GM12878 (cell line): ENCODE measurements at regions not wholly inside any gene's neighbourhood (a gene's known extent, or its start where the extent isn't known, plus 50 kb on each side); places are given as distances from the start of the nearest gene placed in this dataset.

Experiments used
- ATAC-seq: fragments of 200-7000 bp; cut with Tn5 transposase; 3 replicates; pipeline ENCODE4 v1.9.1; 2020; ENCODE audit warnings: mild to moderate bottlenecking, moderate library complexity
- BruUV-seq: library from RNA; stranded (reverse); fragments of 400-500 nt; replicated peaks from 2 replicates; lab custom pipeline; 2021; lab: Mats Ljungman, UMichigan
- CTCF ChIA-PET: fragments of 300-600 bp; sonication (Branson Sonifier 250); formaldehyde crosslinking; extraction: SDS; loops from one replicate; lab custom pipeline; 2021; ENCODE audit warnings: inconsistent platforms; lab: Yijun Ruan, JAX
- POLR2A ChIA-PET: fragments of 350-600 bp; formaldehyde crosslinking; extraction: SDS; loops from one replicate; lab custom pipeline; 2021; ENCODE audit warnings: inconsistent platforms; lab: Charles Lee
- RAD21 ChIA-PET: fragments of 300-600 bp; sonication (Branson Sonifier 250); formaldehyde crosslinking; loops from one replicate; lab custom pipeline; 2023; ENCODE audit warnings: antibody characterized with exemption; ENCODE audit not compliant: unreplicated experiment; lab: Charles Lee
- SMC1A ChIA-PET: fragments of 300-600 bp; sonication (Branson Sonifier 250); formaldehyde crosslinking; loops from one replicate; lab custom pipeline; 2023; ENCODE audit not compliant: unreplicated experiment, uncharacterized antibody; lab: Charles Lee
- DNase-seq: peaks from one replicate; pipeline ENCODE4 v3.0.0-alpha.2; 2011; ENCODE audit warnings: low read depth, low spot score
- FAIRE-seq: peaks from 3 replicates; lab custom pipeline; 2011; peaks lifted over from hg19 to GRCh38; lab: Jason Lieb, UNC
- H2AFZ ChIP-seq: 2 replicates; pipeline ENCODE4 v1.6.0; 2011; ENCODE audit warnings: low read depth, low read length, control low read depth; ENCODE audit not compliant: control insufficient read depth
- H3K27ac ChIP-seq: 2 replicates; pipeline ENCODE4 v1.5.1; 2011; ENCODE audit warnings: control low read depth; ENCODE audit not compliant: control insufficient read depth, insufficient read depth
- H3K27me3 ChIP-seq, 2 experiments: replicated peaks in 1 of 2; 2 replicates each; pipeline versions ENCODE4 v1.6.0 to v1.6.1; 2011; ENCODE audit warnings: low read length in 1 of 2; ENCODE audit not compliant: control insufficient read depth in 2 of 2, insufficient read depth in 2 of 2
- H3K36me3 ChIP-seq, 2 experiments: 2 replicates each; pipeline ENCODE4 v1.5.1; 2011; ENCODE audit warnings: low read length in 1 of 2; ENCODE audit not compliant: control insufficient read depth in 2 of 2, insufficient read depth in 2 of 2
- H3K4me1 ChIP-seq: 2 replicates; pipeline ENCODE4 v1.6.1; 2011; ENCODE audit warnings: mild to moderate bottlenecking, low read length, moderate library complexity, mixed read lengths; ENCODE audit not compliant: control insufficient read depth, insufficient read depth
- H3K4me2 ChIP-seq: 2 replicates; pipeline ENCODE4 v1.6.0; 2011; ENCODE audit warnings: control low read depth; ENCODE audit not compliant: control insufficient read depth, insufficient read depth
- H3K4me3 ChIP-seq: fragments of 200-600 bp; sonication (generic); 2 replicates; pipeline ENCODE4 v1.5.1; 2016
- H3K79me2 ChIP-seq: 2 replicates; pipeline ENCODE4 v1.6.0; 2011; ENCODE audit warnings: low read length; ENCODE audit not compliant: control insufficient read depth, insufficient read depth
- H3K9ac ChIP-seq: 2 replicates; pipeline ENCODE4 v1.8.0; 2011; ENCODE audit warnings: low read length, control low read depth, mixed read lengths; ENCODE audit not compliant: control insufficient read depth, insufficient read depth
- H3K9me3 ChIP-seq: replicated peaks from 3 replicates; pipeline ENCODE4 v1.5.1; 2011; ENCODE audit warnings: mild to moderate bottlenecking, low read length; ENCODE audit not compliant: control insufficient read depth, insufficient read depth
- H4K20me1 ChIP-seq: 2 replicates; pipeline ENCODE4 v1.6.0; 2011; ENCODE audit not compliant: control insufficient read depth, insufficient read depth
- BHLHE40 ChIP-seq, 2 experiments: fragments of 450-650 bp in 1 of 2; IDR thresholded peaks; 2 replicates each; pipeline ENCODE4 v1.6.1; 2011 to 2017; ENCODE audit warnings: low read depth in 2 of 2, borderline replicate concordance in 1 of 2, improper control_type of control experiment in 1 of 2, low read length in 1 of 2, mild to moderate bottlenecking in 1 of 2
- WGBS: methylation state at CpG from one replicate; pipeline ENCODE4 v1.1.6; 2016; ENCODE audit warnings: low lambda C conversion rate; ENCODE audit not compliant: insufficient replicate concordance, insufficient coverage; ENCODE audit errors: missing lambda C conversion rate; 5-methylcytosine and 5-hydroxymethylcytosine counted together
- in situ Hi-C: fragments of 300-500 bp; cut with MboI; formaldehyde crosslinking; loops from 9 replicates; pipeline ENCODE4 v1.14.3; 2018; ENCODE audit warnings: mixed read lengths
- intact Hi-C: fragments of 100-400 bp; cut with micrococcal nuclease; formaldehyde crosslinking; loops from one replicate; pipeline ENCODE4 v1.14.2; 2022; ENCODE audit not compliant: unreplicated experiment
- TF ChIP-seq, protein P1 (sequence below): IDR thresholded peaks from 2 replicates; pipeline ENCODE4 v1.6.1; 2012; ENCODE audit warnings: improper control_type of control experiment, low read depth, low read length; ENCODE audit not compliant: insufficient replicate concordance

DNA sequence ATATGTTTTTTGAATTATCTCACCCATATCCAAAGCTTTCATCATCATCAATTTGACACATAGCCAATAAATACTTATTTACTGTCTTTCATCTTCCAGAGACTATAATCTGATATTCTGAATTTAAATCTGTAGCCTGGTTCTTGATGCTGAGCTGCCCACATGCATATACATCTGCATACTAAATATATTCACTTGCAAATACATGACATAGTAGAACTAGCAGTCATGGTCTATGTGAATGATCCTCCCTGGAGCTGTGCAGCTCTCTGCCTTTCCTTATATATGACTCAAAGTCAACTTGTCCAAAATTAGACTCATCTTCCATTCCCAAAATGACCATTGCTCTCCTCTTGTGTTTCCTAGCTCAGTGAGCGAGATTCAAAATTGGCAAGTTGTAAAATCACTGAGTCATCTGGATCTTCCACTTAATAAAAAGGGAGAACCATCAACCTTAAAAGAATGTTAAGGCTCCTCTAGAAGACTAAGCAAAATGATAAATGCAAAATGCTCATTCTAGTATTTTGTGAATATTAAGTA, 448.2 kb downstream of the PPARGC1A start:
- TF ChIP-seq BHLHE40 (IDR thresholded peaks at IDR 0.05; ENCODE audit: borderline replicate concordance in 1 of 2, low read depth in 2 of 2, low read length in 1 of 2) = no peak
- TF ChIP-seq, protein P1, sequence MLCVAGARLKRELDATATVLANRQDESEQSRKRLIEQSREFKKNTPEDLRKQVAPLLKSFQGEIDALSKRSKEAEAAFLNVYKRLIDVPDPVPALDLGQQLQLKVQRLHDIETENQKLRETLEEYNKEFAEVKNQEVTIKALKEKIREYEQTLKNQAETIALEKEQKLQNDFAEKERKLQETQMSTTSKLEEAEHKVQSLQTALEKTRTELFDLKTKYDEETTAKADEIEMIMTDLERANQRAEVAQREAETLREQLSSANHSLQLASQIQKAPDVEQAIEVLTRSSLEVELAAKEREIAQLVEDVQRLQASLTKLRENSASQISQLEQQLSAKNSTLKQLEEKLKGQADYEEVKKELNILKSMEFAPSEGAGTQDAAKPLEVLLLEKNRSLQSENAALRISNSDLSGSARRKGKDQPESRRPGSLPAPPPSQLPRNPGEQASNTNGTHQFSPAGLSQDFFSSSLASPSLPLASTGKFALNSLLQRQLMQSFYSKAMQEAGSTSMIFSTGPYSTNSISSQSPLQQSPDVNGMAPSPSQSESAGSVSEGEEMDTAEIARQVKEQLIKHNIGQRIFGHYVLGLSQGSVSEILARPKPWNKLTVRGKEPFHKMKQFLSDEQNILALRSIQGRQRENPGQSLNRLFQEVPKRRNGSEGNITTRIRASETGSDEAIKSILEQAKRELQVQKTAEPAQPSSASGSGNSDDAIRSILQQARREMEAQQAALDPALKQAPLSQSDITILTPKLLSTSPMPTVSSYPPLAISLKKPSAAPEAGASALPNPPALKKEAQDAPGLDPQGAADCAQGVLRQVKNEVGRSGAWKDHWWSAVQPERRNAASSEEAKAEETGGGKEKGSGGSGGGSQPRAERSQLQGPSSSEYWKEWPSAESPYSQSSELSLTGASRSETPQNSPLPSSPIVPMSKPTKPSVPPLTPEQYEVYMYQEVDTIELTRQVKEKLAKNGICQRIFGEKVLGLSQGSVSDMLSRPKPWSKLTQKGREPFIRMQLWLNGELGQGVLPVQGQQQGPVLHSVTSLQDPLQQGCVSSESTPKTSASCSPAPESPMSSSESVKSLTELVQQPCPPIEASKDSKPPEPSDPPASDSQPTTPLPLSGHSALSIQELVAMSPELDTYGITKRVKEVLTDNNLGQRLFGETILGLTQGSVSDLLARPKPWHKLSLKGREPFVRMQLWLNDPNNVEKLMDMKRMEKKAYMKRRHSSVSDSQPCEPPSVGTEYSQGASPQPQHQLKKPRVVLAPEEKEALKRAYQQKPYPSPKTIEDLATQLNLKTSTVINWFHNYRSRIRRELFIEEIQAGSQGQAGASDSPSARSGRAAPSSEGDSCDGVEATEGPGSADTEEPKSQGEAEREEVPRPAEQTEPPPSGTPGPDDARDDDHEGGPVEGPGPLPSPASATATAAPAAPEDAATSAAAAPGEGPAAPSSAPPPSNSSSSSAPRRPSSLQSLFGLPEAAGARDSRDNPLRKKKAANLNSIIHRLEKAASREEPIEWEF = no peak
- Histone ChIP-seq H3K27me3 (no peaks in the 10 kb centered on the region), H3K36me3 (no peaks in the 10 kb centered on the region), H3K9ac (no peak overlapping the region), H4K20me1 (no peaks in the 10 kb centered on the region), H3K9me3 (no peaks in the 10 kb centered on the region), H3K27ac (no peak overlapping the region), H3K79me2 (no peaks in the 10 kb centered on the region), H3K4me1 (no peaks in the 10 kb centered on the region), H3K4me2 (no peak overlapping the region), H3K4me3 (no peak overlapping the region), H2AFZ (no peak overlapping the region)
- DNase-seq (no peak), FAIRE-seq (no peak), ATAC-seq (no peak)
- intact Hi-C loops = no loop called here
- in situ Hi-C loops = no loop called here
- POLR2A ChIA-PET = interaction anchor here (0.9 kb wide), 1 partner anchor 76 kb away, joined by 3 read pairs; no protein-coding TSS in a partner anchor
- SMC1A ChIA-PET = no interaction called here
- BruUV-seq = no TSS peak
- CTCF ChIA-PET = no interaction called here
- RAD21 ChIA-PET = no interaction called here
- WGBS = 27% methylated on average over 1 of the region's 1 CpG
